D341Med (cell line): ENCODE measurements at regions not wholly inside any gene's neighbourhood (a gene's known extent, or its start where the extent isn't known, plus 50 kb on each side); places are given as distances from the start of the nearest gene placed in this dataset.
A peak's percentile ranks its signal among the peaks of the same experiment; 100 is the strongest.
"Not testable (repeated sequence)": the region's sequence is repeated elsewhere in the genome, so short reads cannot be mapped to it uniquely, and the experiment has no call there.

Experiments
- DNase-seq: peaks from one replicate; pipeline ENCODE4 v3.0.0; 2012; ENCODE audit warnings: low spot score

DNA sequence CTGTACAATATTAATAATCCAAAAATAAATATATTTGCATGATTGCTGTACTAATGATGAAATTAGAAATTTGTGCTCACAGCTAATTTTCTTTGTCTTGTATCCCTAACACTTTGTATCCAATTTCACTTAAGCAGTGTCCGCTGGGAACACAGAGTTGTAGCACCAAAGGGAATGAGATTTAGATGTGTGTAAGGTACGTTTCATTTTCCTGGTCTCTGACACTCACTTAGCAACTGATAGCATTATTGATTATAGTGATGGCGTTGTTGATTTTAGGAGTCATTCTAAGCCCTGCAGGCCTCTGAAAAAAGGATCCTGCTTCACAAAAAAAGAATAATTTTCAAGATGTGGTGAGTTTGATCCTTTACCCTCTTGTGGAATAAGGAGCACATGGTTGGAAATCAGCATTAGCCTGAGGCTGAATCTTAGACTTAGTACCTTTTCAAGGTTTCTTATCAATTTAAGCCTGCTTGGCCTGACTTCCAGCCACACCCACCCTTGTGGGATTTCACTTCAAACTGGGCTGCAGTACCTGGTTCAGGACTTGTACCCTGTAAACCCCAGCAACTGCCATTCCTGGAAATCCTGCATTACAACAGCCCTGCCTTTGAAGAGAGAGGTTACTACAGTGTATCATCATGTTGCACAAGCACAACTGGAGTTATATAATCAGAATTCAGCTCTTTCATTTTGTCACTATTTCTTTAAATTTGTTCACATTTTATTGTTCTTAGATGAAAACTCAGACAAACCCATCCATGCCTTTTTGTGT is 116.2 kb downstream of the RND3 start:
- DNase-seq, result no peak

GRCh38 chr2:150370561-150370960 is 116.9 kb downstream of the RND3 start:
- DNase-seq, result no peak

GRCh38 chr2:150369862-150370261 is 117.6 kb downstream of the RND3 start:
- no peak for DNase-seq

DNA sequence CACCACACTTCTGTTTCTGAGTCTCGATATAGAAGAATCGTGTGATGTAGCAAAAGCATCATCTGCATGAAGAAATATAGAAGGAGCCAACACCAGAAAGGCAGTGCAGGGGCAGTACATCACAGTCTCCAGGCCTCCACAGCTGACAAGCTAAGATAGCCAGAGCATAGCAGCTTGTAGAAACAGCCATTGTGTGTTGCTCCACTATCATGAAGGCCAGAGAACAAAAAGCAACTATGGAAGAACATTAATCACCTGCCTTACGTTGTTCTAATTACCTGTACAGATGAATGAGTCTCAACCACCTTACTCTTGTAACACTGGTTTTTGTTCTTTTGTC is 129.0 kb downstream of the RND3 start:
- DNase-seq, result no peak

DNA sequence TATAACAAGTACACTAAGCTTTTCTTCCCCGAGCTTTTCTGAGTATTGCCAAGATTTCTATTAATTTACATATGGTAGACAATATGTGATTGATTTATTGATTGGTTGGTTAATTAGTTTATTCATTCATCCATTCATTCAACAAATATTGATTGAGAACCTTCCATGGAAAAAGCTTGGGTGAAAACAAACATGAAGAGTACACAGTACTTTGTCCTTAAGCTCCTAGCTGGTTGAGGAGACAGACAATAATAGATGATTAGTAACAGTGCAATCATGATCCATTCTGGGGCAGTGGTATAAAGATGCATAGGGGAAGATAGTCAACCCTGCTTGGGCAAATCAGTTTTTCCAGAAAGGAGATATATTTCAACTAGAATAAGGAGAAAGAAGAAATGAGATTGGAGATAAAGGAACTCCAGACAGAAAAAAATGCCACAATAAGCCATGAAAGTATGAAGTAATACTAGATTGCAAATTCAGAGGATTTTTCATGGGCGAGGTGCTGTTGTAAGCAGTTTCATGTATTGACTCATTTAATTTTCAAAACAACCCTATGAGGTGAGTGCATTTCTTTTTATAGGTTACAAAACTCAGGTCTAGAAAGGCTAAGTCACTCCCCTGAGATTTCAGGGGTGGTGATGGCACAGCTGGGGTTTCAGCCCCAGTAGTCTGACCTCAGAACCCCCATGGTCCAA is 129.5 kb downstream of the RND3 start:
- DNase-seq, result no peak

- no peak for DNase-seq
Observed at GRCh38 chr2:150355440-150355839, 132.0 kb downstream of the RND3 start.

DNA sequence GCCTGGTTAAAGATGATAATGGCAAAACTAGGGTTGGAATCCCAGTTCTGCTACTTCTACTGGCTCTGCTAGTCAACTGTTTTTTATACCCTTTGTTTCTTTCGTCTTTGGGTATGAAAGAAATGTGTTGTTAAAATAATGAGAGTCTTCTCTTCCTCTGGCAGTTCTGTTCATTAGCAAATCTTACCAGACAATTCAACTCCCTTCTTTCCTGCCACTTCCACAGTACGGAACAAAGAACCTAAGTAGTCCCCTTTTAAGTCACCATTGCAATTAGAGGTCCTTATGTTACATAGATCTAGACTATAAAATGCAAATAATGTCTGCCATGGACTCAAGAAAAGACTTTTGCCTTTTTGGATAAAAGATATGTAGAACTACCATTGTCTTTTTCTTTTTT is 134.1 kb downstream of the RND3 start:
- DNase-seq, result no peak

- no peak for DNase-seq
Observed at GRCh38 chr2:150351922-150352321, 135.5 kb downstream of the RND3 start.

- DNase-seq, result no peak
Observed at GRCh38 chr2:150350500-150350899, 137.0 kb downstream of the RND3 start.

DNA sequence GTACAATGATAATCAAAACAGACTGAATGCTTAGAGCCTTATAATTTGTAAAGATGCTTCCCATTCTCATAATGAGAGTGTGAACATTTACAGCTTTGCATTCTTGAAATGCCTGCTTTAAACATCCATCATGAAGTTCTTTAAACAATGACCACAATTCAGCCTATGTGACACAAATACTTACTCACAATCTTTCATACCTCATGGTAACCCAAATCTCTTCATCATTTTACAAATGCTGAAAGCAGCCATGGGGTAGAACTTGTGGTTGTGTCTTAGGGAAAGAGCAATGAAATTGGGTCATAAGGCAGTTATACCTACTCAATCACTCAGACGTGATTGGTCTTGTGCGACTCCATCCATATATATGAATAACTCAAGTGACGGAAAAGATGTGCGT is 140.7 kb downstream of the RND3 start:
- DNase-seq, result no peak

DNA sequence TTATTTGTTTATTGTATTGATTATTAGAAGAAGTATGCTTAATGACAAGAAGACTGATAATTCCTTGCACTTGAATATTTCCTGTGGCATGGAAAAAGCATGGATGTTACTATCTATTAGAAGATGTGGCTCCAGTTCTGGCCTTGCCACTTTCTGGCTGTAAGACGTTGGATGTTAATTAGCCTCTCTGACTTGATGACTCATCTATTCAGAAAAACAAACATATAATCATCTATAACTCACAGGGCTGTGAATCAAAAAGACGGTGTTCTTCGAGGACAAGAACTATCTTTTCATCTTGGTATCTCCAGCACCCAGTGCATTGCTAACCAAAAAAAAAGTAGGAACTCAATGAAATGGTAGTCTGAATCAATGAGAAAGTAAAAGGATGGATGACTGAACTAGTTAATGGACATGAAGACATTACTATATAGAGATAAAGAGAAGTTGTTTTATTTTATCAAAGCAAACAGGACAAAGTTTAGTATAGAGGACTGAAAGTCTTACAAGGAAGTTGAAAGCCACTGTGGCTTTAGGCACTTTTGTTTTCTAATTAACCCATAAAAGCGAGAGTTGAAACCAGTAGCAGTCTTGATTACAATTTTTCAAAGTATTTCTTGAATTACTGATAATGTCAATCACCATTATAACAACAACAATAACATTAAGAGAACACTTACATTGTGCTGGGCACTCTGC is 145.3 kb downstream of the RND3 start:
- DNase-seq, result no peak

GRCh38 chr2:150339951-150340350 is 147.5 kb downstream of the RND3 start:
- peak; percentile 48 for DNase-seq

DNA sequence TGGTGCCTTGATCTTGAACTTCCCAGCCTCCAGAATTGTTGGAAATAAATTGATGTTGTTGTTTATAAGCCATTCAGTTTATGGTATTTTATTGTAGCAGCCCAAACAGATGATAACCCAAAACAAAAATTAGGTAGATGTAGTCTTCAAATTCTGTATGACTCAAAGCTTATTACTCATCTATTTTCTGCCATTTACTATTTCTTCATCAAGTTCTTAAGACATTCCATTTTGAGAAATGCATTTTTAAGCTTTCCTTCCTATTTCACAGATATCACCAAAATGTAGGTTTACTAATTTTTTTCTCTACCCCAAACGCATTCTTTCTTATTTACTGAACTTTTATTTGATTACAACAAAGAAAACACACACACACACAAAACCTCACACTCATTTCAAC is 148.2 kb downstream of the RND3 start:
- DNase-seq, result no peak

DNA sequence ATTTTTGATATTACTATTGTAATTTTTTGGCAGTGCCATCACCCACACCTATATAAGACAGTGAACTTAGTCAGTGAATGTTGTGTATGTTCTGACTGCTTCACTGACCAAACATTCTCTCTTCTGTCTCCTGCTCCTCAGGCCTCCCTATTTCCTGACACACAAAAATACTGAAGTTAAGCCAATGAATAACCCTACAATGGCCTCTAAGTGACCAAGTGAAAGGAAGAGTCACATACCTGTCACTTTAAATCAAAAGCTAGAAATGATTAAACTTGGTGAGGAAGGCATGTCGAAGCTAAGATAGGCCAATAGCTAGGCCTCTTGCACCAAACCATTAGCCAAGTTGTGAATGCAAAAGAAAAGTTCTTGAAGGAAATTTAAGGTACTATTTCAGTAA is 151.9 kb downstream of the RND3 start:
- no peak for DNase-seq

GRCh38 chr2:150332383-150332782 is 155.1 kb downstream of the RND3 start:
- DNase-seq, result no peak

- DNase-seq, result no peak
Observed at GRCh38 chr2:150327564-150328489, 159.6 kb downstream of the RND3 start.

DNA sequence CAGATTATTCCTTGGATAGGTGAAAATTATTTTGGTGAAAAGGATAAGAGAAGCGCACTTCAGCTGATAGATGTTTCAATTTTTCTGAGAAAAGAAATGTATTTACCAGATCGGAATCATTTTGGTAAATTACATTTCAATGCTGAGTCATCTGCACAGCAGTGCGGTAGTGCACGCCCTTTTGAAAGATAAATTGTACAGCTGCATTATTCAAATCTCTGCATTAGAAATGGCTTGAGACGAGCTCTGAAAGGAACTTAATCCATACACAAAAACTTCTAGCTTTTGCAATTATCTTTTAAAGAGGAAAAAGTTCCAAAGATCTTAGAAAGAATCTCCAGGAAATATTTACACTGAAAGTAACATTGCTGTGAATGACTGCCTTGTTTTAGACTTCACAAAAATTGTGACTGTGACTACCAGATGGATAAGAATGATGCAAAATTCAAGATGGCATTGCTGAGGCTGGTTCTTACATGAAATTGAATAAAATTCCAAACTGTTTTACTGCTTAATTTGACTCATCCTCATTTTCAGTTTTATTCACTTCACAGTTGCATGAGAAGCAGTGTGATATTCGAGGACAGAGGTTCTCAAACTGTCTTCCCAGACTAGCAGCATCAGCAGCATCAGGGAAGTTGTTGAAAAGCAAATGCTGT is 161.7 kb downstream of the RND3 start:
- DNase-seq, result no peak

DNA sequence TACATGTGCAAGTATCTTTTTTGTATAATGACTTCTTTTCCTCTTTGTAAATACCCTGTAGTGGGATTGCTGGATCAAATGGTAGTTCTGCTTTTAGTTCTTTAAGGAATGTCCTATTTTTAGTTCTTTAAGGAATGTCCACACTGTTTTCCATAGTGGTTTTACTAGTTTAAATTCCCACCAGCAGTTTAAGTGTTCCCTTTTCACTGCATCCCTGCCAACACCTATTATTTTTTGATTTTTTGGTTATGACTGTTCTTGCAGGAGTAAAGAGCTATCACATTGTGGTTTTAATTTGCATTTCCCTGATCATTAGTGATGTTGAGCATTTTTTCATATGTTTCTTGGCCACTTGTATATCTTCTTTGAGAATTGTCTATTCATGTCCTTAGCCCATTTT is 164.4 kb downstream of the RND3 start:
- DNase-seq, result not testable (repeated sequence)

GRCh38 chr2:150320608-150321007 is 166.9 kb downstream of the RND3 start:
- DNase-seq, result no peak

GRCh38 chr2:150319658-150320555 is 167.6 kb downstream of the RND3 start:
- no peak for DNase-seq

- no peak for DNase-seq
Observed at GRCh38 chr2:150319085-150319484, 168.4 kb downstream of the RND3 start.
